Ascending aorta (tissue), 2 donors: ENCODE measurements at regions not wholly inside any gene's neighbourhood (a gene's known extent, or its start where the extent isn't known, plus 50 kb on each side); places are given as distances from the start of the nearest gene placed in this dataset.

Experiments
- DNase-seq, 2 donors: peaks; one replicate each; pipeline ENCODE4 v3.0.0-alpha.2; 2019; ENCODE audit warnings: low spot score in 2 of 2
- H3K27ac ChIP-seq, 2 donors: fragments of 200-600 bp; sonication (generic); one replicate each; pipeline ENCODE4 v1.5.1; 2016 to 2017; ENCODE audit warnings: mild to moderate bottlenecking in 1 of 2
- H3K27me3 ChIP-seq: fragments of 200-600 bp; sonication (generic); one replicate; pipeline ENCODE4 v1.5.1; 2017
- H3K36me3 ChIP-seq, 2 donors: fragments of 200-600 bp; sonication (generic); one replicate each; pipeline ENCODE4 v1.5.1; 2016
- H3K4me1 ChIP-seq, 2 donors: fragments of 200-600 bp; sonication (generic); one replicate each; pipeline ENCODE4 v1.5.1; 2016 to 2017; ENCODE audit warnings: mild to moderate bottlenecking in 1 of 2
- H3K4me3 ChIP-seq, 2 donors: fragments of 200-600 bp; sonication (generic); one replicate each; pipeline ENCODE4 v1.5.1; 2016 to 2017; ENCODE audit warnings: mild to moderate bottlenecking in 1 of 2
- H3K9me3 ChIP-seq, 2 donors: fragments of 200-600 bp; sonication (generic); one replicate each; pipeline ENCODE4 v1.5.1; 2016
- CTCF ChIP-seq, 3 experiments: fragments of 200-600 bp in 2 of 3; fragments of 450-650 bp in 1 of 3; sonication (generic) in 2 of 3; IDR thresholded peaks; one replicate each; pipeline ENCODE4 v1.5.1; 2016 to 2019; ENCODE audit warnings: antibody characterized with exemption in 3 of 3, mild to moderate bottlenecking in 1 of 3, moderate library complexity in 1 of 3
- intact Hi-C: fragments of 100-400 bp; cut with DNase I; formaldehyde crosslinking; loops from one replicate; pipeline ENCODE4 v1.15.1; 2023

GRCh38 chr10:43821103-43821502 lies 172.4 kb upstream of the ZNF32 start:
- Histone ChIP-seq H3K9me3 (no peaks in the 10 kb centered on the region), H3K27ac (peak overlapping the region; percentile 88), H3K4me1 (peaks cover 13 to 47% of the 10 kb centered on the region in 2 donors), H3K4me3 (no peak overlapping the region), H3K27me3 (no peaks in the 10 kb centered on the region), H3K36me3 (no peaks in the 10 kb centered on the region)
- intact Hi-C loops, result loop anchor here (5.0 kb wide), 1 partner anchor 1151 kb away; no protein-coding TSS in a partner anchor
- no peak for TF ChIP-seq CTCF (IDR thresholded peaks at IDR 0.05)
- DNase-seq, result no peak

- Histone ChIP-seq H3K27me3 (no peaks in the 10 kb centered on the region), H3K9me3 (no peaks in the 10 kb centered on the region), H3K4me1 (peaks cover 13 to 47% of the 10 kb centered on the region in 2 donors), H3K4me3 (no peak overlapping the region), H3K27ac (peak overlapping the region; percentile 88), H3K36me3 (no peaks in the 10 kb centered on the region)
- TF ChIP-seq CTCF (IDR thresholded peaks at IDR 0.05), result no peak
- no peak for DNase-seq
- intact Hi-C loops, result loop anchor here (5.0 kb wide), 1 partner anchor 1152 kb away; no protein-coding TSS in a partner anchor
These were observed 172.0 kb upstream of the ZNF32 start for GRCh38 chr10:43820663-43821062.

GRCh38 chr10:43819464-43820230 lies 171.0 kb upstream of the ZNF32 start:
- no peaks in the 10 kb centered on the region for H3K9me3 ChIP-seq
- no peak overlapping the region for H3K4me3 ChIP-seq
- no peaks in the 10 kb centered on the region for H3K36me3 ChIP-seq
- intact Hi-C loops, result loop anchor here (5.0 kb wide), 2 partner anchors 127 to 1153 kb away; no protein-coding TSS in a partner anchor
- TF ChIP-seq CTCF (IDR thresholded peaks at IDR 0.05), result no peak
- H3K27me3 ChIP-seq, result no peaks in the 10 kb centered on the region
- peaks cover 13 to 44% of the 10 kb centered on the region in 2 donors for H3K4me1 ChIP-seq
- DNase-seq, result no peak
- peak overlapping the region; percentile 8 to 44 for H3K27ac ChIP-seq

- H3K9me3 ChIP-seq, result no peaks in the 10 kb centered on the region
- H3K27me3 ChIP-seq, result no peaks in the 10 kb centered on the region
- DNase-seq, result no peak
- H3K4me1 ChIP-seq, result peaks cover 13 to 38% of the 10 kb centered on the region in 2 donors
- no peaks in the 10 kb centered on the region for H3K36me3 ChIP-seq
- no peak overlapping the region for H3K4me3 ChIP-seq
- TF ChIP-seq CTCF (IDR thresholded peaks at IDR 0.05), result no peak
- H3K27ac ChIP-seq, result peak overlapping the region in 1 of 2 donors; percentile 44
- intact Hi-C loops, result loop anchor here (5.0 kb wide), 1 partner anchor 126 kb away; no protein-coding TSS in a partner anchor
These were observed 170.0 kb upstream of the ZNF32 start for GRCh38 chr10:43818687-43819086.

GRCh38 chr10:43817368-43817767 lies 168.7 kb upstream of the ZNF32 start:
- no peaks in the 10 kb centered on the region for H3K27me3 ChIP-seq
- H3K4me3 ChIP-seq, result no peak overlapping the region
- DNase-seq, result no peak
- peaks cover 12 to 31% of the 10 kb centered on the region in 2 donors for H3K4me1 ChIP-seq
- no peaks in the 10 kb centered on the region for H3K36me3 ChIP-seq
- H3K27ac ChIP-seq, result peak overlapping the region; percentile 35 to 63
- H3K9me3 ChIP-seq, result no peaks in the 10 kb centered on the region
- intact Hi-C loops, result loop anchor here (2.0 to 5.0 kb wide), 2 partner anchors 45 to 125 kb away; no protein-coding TSS in a partner anchor
- no peak for TF ChIP-seq CTCF (IDR thresholded peaks at IDR 0.05)
